NCI-H1417 (cell line): ENCODE measurements at regions not wholly inside any gene's neighbourhood (a gene's known extent, or its start where the extent isn't known, plus 50 kb on each side); places are given as distances from the start of the nearest gene placed in this dataset.

Experiments
- DNase-seq, 3 experiments: peaks; one replicate each; lab custom pipeline; 2025; lab: John Stamatoyannopoulos, UW

DNA sequence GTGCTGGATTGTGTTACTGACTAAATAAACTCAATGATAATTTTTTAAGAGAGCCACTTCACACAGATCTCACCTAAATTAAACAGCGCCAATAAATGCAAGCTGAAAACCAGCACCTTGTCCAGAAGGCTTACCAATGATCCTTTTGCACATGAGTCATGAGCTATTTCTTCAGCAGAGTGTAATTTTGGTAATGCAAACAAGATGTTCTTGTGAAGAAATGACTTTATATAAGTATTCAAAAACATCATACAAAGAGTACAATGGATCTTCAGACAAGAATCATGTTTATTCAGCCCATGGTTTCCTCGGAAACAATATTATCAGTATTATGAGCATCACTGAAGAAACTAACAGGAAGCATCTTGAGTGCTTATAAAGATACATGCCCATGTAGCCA lies 263.8 kb upstream of the UBE2E2 start:
- DNase-seq, result peak in 2 of 3 experiments; percentile 2 to 5

DNA sequence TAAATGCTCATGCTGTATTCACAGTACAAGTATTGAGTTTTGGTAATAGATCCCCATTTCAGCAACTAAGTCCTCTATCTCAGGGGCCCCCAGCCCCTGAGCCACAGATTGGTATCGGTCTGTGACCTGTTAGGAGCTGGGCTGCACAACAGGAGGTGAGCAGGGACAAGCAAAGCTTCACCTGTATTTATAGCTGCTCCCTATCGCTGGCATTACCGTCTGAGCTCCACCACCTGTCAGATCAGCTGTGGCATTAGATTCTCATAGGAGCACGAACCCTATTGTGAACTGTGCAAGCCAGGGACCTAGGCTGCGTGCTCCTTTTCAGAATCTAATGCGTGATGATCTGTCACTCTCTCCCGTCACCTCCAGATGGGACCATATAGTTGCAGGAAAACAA lies 262.8 kb upstream of the UBE2E2 start:
- no peak for DNase-seq

DNA sequence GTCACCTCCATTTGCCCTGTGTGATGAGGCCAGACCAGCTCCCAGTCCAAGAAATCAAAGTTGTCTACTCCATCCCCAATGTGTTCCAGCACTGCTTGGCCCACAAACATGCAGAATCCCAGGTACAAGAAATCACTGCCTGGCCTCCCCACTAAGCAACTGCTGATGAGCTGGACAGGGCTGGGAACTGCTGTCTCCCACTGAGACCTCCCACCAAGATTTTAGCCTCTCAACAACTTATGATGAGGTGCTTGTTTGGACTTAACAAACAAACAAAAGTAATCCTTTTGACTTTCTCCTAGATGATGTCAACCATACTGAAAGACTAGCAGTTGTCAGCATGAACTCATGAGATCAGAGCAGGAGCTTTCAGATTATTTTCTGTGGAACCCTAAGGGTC lies 260.1 kb upstream of the UBE2E2 start:
- no peak for DNase-seq

DNA sequence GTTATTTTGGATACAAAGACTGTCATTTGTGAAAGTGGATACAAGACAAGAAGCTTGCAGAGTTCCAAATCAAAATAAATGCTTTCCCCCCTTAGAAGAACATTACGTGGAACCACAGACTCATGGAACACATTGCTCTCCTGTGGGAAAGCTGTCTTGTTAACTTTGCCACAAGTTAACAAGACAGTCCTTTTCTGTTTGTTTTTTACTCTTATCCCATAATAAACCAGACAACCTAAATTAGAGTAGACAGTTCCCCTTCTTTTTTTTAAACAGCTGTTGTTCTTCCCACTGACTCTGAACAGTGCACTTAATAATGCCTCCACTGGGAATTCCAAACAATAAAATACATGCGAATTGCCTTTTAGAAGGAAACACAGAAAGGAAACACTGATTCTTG lies 255.3 kb upstream of the UBE2E2 start:
- DNase-seq, result no peak

DNA sequence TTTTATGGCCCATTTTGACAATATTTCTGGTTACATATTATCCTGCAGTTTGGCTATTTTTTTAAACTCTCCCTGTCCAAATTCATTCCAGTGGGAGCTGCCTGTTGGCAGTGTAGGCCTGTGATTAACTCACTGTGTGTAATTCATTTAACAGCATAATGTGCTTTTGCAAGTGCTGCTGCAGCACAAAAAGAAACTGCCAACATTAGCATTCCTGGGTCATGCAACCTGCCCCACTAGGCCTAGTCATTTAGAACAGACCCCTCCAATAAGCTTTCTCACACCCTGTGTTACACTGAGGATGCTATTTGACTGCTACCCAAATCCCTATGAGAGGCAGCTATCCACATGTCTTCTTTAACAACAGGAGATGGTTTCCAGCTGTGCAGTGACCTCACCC lies 251.2 kb upstream of the UBE2E2 start:
- peak in 1 of 3 experiments; percentile 62 for DNase-seq

DNA sequence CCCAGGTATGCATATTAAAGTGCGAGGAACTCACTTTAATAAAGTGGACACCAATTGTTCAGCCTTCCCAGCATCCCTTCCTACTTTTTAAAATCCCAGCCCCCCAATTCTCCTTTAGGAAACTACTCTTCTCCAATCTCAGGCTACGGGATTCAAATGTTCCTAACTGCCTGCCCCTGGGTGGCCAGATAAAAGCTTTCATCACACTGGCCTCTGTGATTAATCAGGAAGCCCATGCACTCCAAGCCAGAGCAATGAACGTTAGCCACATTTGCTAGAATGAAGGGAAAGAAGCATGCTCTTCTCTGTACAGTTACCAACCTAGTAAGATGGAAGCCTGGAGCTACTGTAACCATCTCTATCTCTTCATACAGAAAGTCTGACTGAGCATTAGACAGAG lies 250.3 kb upstream of the UBE2E2 start:
- no peak for DNase-seq

DNA sequence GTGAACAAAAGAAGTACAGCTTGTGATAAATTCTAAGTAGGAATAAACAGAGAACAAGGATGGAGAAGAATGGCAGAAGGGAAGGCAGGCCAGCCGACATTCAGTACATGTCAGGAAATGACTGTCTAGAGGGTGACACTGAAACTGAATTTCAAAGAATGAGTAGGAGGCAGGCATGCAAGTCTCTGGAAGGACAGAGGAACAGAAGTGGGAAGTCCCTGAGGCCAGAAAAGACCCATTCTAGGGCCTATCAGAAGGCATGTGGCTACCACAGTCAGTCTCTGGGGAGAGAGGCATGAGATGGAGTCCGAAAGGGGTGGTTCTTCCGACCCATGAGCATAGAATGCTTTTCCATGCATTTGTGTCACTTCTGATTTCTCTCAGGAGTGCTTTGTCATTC lies 243.5 kb upstream of the UBE2E2 start:
- DNase-seq, result peak in 1 of 3 experiments; percentile 10

DNA sequence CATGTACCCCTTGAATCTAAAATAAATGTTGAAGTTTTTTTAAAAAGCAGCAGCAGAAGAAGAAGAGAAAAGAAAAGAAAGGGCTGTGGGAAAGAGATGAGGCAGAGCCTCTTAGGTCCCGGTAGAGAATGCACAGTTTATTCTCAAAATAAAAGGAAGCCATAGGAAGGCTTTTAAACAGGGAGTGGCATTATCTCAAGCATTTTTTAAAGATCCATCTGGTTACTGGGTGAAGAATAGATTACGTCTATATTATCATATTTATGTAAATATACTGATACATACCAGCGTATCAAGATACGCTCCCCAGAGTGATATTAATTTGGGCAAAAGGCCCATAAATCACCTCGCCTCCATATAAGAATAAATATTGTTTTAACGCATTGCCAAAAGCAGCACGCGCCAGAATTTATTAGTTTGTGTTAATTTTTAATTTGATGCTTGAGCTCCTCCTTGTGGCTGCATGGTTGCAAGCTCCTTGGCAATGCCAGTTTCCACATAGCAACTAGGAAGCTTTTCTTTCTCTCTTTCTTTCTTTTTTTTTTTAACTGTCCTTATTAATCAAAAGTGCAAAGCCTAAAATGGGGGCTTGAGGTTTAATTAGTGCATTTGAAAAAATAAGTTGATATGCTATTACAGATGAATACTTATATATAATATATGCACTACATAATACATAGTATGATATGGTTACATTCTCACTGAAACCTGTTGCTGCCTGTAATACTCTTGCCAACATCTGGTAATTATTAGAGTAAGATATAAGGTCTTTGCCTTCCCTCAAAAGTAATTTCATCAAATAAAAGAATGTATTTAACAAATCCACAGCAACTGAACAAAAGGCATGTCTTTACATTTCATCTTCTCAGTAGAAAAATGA lies 242.8 kb upstream of the UBE2E2 start:
- DNase-seq, result peak; percentile 32 to 74 (median 38)

DNA sequence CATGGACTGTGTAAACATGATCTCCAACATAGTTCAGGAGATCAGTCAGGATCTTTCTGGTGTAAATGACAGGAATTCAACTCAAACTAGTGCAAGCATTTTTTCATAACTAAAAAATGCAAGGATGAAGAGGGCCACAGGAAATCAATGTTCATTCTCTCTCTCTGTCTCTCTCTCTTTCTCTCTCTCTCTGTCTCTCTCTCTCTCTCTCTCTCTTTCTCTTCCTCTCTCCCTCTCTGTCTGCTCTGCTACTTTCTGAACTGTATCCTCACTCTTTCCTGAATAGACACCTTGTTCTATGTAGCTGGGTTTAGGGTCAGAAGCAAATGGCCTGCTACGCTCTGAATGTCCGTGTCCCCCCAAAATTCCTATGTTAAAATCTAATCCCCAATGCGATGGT lies 240.9 kb upstream of the UBE2E2 start:
- DNase-seq, result no peak

DNA sequence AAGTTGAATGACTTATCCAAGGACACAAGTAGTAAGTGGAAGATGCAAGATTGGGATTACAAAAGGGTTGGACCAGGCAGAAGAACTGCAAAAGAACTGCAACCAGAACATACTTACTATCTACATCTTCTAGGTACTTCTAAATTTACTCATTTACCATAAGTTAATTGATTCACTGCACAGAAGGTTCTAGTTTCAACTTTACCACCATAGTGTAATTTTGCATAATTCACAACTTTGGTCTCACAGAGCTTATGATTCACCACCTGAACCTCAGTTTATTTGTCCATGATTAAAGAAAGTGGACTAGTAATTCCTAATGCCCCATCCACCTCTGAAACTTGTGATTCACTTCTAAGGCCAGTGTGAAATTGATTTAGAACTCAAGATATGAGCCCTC lies 236.8 kb upstream of the UBE2E2 start:
- no peak for DNase-seq

DNA sequence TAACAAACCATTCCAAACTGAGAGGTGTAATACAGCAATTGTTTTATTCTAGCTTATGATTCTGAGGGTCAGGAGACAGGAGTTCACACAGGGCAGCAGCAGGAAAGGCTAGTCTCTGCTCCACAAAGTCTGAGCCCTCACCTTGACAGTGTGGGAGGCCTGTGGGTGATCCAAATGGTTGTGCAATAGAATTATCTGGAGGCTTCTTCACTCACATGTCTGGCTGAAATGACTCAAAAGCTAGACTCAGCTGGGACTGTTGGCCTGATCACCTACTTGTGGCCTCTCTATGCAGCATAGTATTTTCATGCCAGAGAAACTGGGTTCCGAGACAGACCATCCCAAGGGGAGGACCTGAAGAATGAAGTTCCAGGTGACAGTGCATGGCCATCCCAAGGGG lies 233.9 kb upstream of the UBE2E2 start:
- no peak for DNase-seq

DNA sequence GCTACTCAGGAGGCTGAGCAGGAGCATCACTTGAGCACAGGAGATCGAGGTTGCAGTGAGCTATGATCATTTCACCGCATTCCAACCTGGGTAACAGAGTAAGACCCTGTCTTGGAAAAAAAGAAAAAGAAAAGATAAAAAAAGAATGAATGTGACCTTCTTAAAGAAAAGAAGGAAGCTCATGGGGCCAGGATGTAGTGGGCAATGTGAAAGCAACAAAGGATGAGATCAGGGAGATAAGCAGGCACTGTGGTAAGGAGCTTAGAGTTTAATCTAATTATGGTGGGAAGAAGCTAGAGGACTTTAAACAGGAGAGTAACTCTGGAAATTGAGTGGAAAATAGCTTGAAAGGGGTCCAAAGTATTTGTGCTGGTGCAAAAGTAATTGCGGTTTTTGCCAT lies 231.6 kb upstream of the UBE2E2 start:
- DNase-seq, result no peak

DNA sequence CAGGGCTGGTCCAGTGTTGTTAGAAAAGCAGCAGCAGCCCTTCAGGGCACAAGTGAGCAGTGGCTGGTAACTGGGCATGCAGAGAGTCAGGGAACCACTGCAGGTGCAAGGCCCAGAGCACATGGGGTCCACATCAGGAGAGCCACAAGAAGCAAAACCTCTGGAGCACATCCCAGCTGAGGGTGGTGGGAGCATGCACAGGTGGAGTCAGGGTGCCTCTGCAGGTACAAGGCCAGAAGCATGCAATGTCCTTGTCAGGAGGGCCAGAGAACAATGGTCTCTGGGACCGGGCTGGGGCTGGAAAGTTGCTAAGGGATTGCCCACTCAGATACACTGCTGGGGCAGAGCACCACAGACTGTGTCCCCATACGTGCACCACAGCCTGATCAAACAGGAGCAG lies 226.1 kb upstream of the UBE2E2 start:
- DNase-seq, result no peak

DNA sequence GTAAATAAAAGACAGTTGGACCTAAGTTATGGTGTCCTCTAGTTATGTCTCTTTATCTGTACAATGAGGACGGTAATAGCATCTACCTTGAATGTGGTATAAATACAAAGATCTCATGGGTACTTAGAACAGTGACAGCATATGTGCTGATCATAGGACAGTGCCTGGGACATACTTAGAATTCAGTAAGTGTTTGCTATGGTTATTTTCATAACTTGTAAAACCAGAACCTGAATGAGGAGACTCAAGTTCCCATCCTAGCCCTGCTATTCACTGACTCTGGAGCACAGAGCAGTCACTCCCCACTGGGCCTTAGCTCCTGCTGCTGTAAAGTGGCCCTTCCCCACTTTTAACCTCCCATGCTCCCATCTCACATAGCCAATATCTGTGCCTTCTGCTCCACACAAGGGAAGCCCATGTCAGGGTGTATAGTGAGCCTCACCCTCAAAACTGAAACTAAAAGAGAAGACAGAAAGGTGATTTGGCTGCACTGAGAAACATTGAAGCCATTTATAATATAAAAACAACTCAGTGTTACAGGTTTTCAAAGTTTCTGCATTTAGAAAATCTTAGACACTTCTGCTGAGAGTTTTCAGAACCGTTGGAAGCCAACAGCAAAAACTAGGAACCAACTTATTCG lies 225.4 kb upstream of the UBE2E2 start:
- no peak for DNase-seq

DNA sequence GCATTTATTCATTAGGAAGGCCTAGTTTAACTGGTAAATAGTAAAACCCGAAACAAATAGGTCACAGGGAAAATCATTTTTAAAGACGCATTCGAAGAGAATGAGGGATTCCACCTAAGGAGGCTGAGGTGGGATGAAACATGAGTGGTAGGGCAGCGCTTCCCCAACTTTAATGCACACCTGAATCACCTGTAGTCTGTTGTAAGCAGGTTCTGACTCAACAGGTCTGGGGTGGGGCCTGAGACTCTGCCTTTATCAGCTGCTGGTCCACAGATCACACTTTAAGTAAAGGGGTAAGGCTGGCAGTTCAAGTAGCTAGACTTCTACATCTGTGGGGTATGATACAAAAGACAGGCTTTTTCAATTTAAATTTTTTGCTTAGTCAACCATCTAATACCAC lies 223.5 kb upstream of the UBE2E2 start:
- DNase-seq, result no peak

DNA sequence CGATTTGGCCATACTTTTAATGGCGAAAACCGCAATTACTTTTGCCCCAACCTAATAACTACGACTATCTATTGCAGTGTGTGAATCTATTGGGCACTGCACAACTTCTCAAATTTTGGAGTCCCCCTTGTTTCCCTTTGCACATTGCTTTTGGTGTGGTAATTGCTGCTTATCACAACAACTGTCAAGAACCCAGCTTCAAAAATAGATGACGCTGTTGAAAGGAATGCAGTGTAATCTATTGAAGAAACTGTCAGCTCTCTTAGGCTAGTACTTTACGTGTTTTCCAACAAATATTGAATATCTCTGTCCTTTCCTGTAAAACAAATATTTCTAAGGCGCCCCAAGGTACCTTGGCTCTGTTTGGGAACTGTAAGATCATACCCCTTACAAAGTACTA lies 222.8 kb upstream of the UBE2E2 start:
- DNase-seq, result peak in 1 of 3 experiments; percentile 1

DNA sequence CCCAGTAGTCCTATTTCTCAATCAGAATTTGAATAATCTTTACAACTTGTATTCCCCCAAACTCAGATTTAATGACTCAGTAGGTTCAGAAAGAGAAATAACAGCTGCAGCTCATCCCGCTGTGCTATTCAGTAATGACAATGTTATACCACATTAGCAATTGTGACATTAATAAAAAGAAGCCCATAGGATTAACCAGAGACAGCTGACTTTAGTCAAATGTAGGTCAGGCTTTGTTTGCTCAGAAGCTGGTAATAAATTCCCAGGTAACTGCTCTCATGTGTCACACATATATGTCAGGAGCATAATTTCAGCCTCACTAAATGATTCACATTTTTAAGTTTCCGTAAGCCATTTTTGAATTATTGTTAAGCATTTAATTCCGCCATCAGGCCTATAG lies 222.0 kb upstream of the UBE2E2 start:
- peak in 2 of 3 experiments; percentile 15 to 78 for DNase-seq

DNA sequence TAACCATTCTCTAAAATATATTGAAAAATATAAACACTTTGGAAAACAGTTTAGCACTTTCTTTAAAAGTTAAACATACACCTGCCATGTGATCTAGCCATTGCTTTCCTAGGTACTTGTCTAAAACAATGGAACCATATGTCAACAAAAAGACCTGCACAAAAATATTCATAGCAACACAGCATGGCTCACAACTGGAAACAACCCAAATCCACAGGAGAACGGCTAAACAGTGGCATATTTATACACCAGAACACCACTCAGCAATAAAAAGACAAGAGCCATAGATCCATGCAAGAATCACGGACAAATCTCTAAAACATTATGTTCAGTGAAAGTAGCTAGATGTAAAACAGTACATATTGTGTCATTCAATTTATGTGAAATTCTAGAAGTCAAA lies 221.3 kb upstream of the UBE2E2 start:
- no peak for DNase-seq

DNA sequence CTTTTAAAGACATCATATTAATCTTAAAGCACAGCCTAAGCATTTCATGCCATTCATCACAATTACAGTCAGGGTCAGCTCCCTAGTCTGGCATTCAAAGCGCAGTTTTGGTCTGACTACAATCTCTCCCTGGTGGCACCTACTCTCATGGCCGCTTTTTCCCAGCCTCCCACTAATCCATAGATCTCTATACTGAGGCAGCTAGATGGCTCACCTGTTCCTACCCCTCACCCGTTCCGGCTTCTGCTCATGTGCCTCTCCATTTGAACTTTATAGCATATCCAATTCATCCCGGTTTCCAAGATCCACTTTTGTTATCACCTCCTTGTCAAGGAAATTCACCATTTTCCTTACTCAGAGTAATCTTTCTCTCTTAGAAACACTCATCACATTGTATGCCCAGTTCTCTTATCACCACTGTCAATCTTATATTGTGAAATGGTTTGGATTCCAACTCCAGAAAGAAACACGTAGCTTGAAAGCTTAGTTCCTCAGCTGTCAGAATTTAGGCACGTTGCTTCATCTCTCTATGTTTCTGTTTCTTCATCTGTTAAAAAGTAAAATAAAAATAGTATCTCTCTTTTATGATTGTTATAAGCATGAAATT lies 220.0 kb upstream of the UBE2E2 start:
- no peak for DNase-seq

DNA sequence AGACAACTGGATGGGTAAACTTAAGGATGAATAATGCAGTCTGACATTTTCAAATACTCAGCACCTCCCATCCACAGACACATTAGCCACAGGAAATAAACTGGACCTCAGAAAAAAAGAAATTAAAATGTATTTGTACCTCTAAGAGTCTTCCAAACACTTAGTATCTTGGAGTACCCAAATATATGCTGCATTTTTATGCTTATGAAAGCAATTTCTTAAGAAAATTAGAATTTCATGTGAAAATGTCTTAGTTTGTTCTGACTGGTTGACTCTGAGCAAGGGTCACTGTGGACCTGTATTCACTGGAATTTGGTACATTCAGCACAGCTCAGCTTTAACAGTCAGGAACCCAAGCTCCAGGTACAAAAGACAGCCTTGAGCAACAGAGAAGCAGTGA lies 216.2 kb upstream of the UBE2E2 start:
- no peak for DNase-seq

DNA sequence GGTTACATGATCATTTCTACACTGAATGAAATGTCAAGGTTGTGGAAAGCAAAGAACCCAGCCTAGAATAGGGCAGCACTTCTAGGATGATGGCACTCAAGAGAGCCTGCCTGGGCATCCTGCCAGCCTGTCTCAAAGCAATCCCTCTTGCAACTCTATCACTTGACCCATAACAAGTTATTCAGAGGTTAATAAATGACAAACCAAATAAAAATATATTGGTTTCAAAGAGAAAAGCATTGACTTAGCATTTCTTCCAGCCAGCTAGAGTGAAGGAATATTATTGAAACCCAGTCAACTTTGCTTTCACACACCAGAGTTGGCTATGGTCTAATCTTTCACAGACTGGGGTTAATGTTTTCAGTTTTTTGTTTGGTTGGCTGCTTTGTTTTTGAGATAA lies 214.6 kb upstream of the UBE2E2 start:
- DNase-seq, result peak in 2 of 3 experiments; percentile 17 to 60

DNA sequence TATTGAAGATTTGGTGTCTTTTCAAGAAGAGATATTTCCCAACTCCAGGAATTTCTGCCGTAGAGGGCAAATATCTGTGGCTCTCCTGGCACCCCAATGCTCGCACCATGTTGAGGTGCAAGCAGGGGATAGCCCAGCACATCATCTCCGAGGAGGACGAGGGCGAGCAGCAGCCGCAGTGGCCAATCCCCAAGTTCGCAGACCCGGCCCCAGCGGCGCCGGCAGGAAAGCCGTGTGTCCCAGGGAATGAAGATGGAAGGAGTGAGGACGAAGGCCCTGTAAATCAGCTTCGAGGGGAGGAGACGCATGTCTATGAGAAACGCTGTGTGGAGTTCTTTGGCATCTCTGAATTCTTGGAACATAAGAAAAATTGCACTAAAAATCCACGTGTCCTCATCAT lies 213.4 kb upstream of the UBE2E2 start:
- no peak for DNase-seq
